Thyroid gland (tissue), 4 donors: ENCODE measurements at regions not wholly inside any gene's neighbourhood (a gene's known extent, or its start where the extent isn't known, plus 50 kb on each side); places are given as distances from the start of the nearest gene placed in this dataset.

ENCODE experiments used
- DNase-seq, 2 donors: peaks; one replicate each; pipeline ENCODE4 v3.0.0-alpha.2; 2019
- H3K27ac ChIP-seq, 3 donors: fragments of 200-600 bp; sonication (generic); 1 replicate in 2 of 3; 2 replicates in 1 of 3; pipeline ENCODE4 v1.5.1; 2016 to 2019; ENCODE audit warnings: mild to moderate bottlenecking in 1 of 3, moderate library complexity in 1 of 3
- H3K27me3 ChIP-seq: fragments of 200-600 bp; sonication (generic); one replicate; pipeline ENCODE4 v1.5.1; 2019
- H3K36me3 ChIP-seq, 2 donors: fragments of 200-600 bp; sonication (generic); one replicate each; pipeline ENCODE4 v1.5.1; 2016 to 2019
- H3K4me1 ChIP-seq, 2 donors: fragments of 200-600 bp; sonication (generic); one replicate each; pipeline ENCODE4 v1.5.1; 2017 to 2019
- H3K4me3 ChIP-seq, 3 donors: fragments of 200-600 bp; sonication (generic); replicated peaks in 1 of 3; 1 replicate in 2 of 3; 2 replicates in 1 of 3; pipeline ENCODE4 v1.5.1; 2016; ENCODE audit warnings: mild to moderate bottlenecking in 1 of 3
- H3K9me3 ChIP-seq: fragments of 200-600 bp; sonication (generic); one replicate; pipeline ENCODE4 v1.5.1; 2017
- POLR2A ChIP-seq, 2 donors: fragments of 450-650 bp; IDR thresholded peaks; one replicate each; pipeline ENCODE4 v1.6.1; 2017; ENCODE audit warnings: antibody characterized with exemption in 2 of 2, mild to moderate bottlenecking in 2 of 2, moderate library complexity in 1 of 2
- WGBS, 2 donors: methylation state at CpG; one replicate each; pipeline ENCODE4 v1.1.5; 2017; 5-methylcytosine and 5-hydroxymethylcytosine counted together
- intact Hi-C: fragments of 100-400 bp; cut with DNase I; formaldehyde crosslinking; loops from one replicate; pipeline ENCODE4 v1.15.1; 2023
- TF ChIP-seq, protein P1 (sequence below), 6 experiments: fragments of 200-600 bp in 3 of 6; fragments of 450-650 bp in 3 of 6; sonication (generic) in 3 of 6; IDR thresholded peaks; one replicate each; pipeline ENCODE4 v1.5.1; 2016 to 2019; ENCODE audit warnings: antibody characterized with exemption in 6 of 6, mild to moderate bottlenecking in 2 of 6, inconsistent platforms in 1 of 6, moderate library complexity in 1 of 6

DNA sequence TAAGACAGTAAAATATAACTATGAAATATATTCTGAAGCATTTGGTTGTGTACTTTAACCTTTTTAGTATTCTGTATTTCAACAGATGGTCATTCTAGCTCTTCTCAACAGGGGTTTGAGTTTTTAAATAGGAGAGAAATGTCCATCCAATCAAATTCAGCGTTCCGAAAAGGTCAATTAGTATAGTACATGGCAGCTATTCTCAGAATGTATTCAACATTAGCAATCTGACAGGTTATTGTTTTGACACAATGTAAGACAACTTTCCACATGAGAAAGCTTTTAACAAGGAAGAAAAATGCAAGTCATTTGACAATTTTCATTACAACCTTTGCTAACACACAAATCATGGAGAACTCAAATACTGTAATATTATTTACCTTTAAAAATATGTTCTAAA is 996.3 kb upstream of the CDH10 start:
- Histone ChIP-seq H3K27ac (no peak overlapping the region), H3K4me3 (no peak overlapping the region), H3K36me3 (no peaks in the 10 kb centered on the region), H3K4me1 (no peaks in the 10 kb centered on the region), H3K27me3 (no peaks in the 10 kb centered on the region), H3K9me3 (no peaks in the 10 kb centered on the region)
- TF ChIP-seq POLR2A (IDR thresholded peaks at IDR 0.05) = no peak
- TF ChIP-seq, protein P1, sequence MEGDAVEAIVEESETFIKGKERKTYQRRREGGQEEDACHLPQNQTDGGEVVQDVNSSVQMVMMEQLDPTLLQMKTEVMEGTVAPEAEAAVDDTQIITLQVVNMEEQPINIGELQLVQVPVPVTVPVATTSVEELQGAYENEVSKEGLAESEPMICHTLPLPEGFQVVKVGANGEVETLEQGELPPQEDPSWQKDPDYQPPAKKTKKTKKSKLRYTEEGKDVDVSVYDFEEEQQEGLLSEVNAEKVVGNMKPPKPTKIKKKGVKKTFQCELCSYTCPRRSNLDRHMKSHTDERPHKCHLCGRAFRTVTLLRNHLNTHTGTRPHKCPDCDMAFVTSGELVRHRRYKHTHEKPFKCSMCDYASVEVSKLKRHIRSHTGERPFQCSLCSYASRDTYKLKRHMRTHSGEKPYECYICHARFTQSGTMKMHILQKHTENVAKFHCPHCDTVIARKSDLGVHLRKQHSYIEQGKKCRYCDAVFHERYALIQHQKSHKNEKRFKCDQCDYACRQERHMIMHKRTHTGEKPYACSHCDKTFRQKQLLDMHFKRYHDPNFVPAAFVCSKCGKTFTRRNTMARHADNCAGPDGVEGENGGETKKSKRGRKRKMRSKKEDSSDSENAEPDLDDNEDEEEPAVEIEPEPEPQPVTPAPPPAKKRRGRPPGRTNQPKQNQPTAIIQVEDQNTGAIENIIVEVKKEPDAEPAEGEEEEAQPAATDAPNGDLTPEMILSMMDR (IDR thresholded peaks at IDR 0.05) = no peak
- intact Hi-C loops = no loop called here
- 86 to 89% methylated on average over 2 of the region's 2 CpGs for WGBS, 2 donors
- no peak for DNase-seq

DNA sequence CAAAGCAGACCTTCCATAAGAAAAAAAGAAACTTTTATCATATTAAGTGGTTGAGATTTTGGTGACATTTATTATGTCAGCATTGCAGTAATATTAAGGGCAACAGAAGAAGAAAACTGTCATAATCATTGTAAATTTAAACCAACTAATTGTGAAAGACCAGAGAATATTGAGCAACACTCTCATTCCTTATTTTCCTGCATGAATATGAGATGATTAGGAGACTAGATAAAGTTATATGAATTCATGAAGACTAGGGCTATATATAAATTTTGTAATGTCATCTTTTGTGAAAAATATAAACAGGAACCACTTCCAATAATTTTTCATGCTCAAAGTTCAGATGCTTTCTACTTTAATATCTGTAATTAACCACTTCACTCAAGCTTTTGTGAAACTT is 974.5 kb upstream of the CDH10 start:
- no peak overlapping the region for H3K27ac ChIP-seq
- DNase-seq = no peak
- H3K4me1 ChIP-seq = no peaks in the 10 kb centered on the region
- no peak overlapping the region for H3K4me3 ChIP-seq
- no peaks in the 10 kb centered on the region for H3K36me3 ChIP-seq
- no peaks in the 10 kb centered on the region for H3K27me3 ChIP-seq
- TF ChIP-seq, protein P1 (IDR thresholded peaks at IDR 0.05) = no peak
- TF ChIP-seq POLR2A (IDR thresholded peaks at IDR 0.05) = no peak
- no peaks in the 10 kb centered on the region for H3K9me3 ChIP-seq
- intact Hi-C loops = no loop called here

DNA sequence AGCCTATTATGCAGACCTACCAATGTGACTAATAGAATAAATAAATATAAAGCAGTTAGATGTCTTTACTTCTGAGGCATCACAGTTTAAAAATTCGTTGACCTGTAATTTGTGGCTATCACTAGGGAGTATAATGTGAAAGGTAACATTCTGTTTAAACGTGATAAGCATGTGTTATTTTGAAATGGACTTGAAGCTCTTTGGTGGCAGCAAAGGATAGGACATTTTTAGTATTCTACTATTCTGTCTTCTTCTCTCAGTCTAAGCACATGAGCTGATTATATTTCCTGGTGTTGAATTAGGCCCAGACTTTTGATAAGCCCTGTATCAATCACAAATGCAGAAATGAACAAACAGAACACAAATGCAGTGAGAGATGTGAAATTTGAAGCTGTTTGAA is 974.0 kb upstream of the CDH10 start:
- no peak for DNase-seq
- Histone ChIP-seq H3K27ac (no peak overlapping the region), H3K4me1 (no peaks in the 10 kb centered on the region), H3K36me3 (no peaks in the 10 kb centered on the region), H3K27me3 (no peaks in the 10 kb centered on the region), H3K4me3 (no peak overlapping the region), H3K9me3 (no peaks in the 10 kb centered on the region)
- intact Hi-C loops = no loop called here
- TF ChIP-seq, protein P1 (IDR thresholded peaks at IDR 0.05) = no peak
- no peak for TF ChIP-seq POLR2A (IDR thresholded peaks at IDR 0.05)
- 45 to 61% methylated on average over 2 of the region's 2 CpGs for WGBS, 2 donors

DNA sequence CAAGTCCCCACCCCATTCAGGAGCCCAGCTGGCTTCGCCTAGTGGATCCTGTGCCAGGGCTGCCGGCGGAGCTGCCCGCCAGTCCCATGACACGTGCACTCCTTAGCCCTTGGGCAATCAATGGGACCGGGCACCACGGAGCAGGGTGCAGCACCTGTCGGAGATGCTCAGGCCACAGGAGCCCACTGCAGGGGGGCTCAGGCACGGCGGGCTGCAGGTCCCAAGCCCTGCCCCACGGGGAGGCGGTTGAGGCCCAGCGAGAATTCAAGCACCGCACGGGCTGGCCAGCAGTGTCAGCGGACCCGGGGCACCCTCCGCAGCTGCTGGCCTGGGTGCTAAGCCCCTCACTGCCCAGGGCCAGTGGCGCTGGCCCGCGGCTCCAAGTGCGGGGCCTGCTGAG is 969.7 kb upstream of the CDH10 start:
- DNase-seq = no peak
- H3K27ac ChIP-seq = no peak overlapping the region
- no peak overlapping the region for H3K4me3 ChIP-seq
- no peaks in the 10 kb centered on the region for H3K27me3 ChIP-seq
- H3K4me1 ChIP-seq = no peaks in the 10 kb centered on the region
- intact Hi-C loops = no loop called here
- no peaks in the 10 kb centered on the region for H3K9me3 ChIP-seq
- TF ChIP-seq POLR2A (IDR thresholded peaks at IDR 0.05) = no peak
- TF ChIP-seq, protein P1 (IDR thresholded peaks at IDR 0.05) = no peak
- 84 to 94% methylated on average over 7 to 13 of the region's 22 CpGs for WGBS, 2 donors
- no peaks in the 10 kb centered on the region for H3K36me3 ChIP-seq

DNA sequence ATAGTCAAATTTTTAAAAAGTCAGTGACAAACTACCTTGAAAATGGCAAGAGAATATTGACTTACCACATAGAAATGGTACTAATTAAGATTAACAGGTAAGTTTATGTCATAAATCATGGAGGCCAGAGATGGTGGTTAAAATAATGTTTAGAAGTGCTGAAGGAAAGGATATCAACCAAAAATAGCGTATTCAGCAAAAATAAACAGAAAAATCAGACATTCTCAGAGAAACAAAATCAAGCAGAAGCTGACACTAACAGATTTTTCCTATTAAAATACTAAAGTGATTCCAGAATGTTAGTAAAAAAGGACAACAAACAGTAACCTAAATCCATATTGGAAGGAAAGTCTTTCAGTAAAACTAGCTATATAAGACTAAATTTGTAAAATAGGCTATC is 959.9 kb upstream of the CDH10 start:
- TF ChIP-seq, protein P1 (IDR thresholded peaks at IDR 0.05) = no peak
- TF ChIP-seq POLR2A (IDR thresholded peaks at IDR 0.05) = no peak
- WGBS, 2 donors = 79 to 89% methylated on average over 1 of the region's 1 CpG
- Histone ChIP-seq H3K27ac (no peak overlapping the region), H3K4me1 (no peaks in the 10 kb centered on the region), H3K36me3 (no peaks in the 10 kb centered on the region), H3K4me3 (no peak overlapping the region), H3K27me3 (no peaks in the 10 kb centered on the region), H3K9me3 (no peaks in the 10 kb centered on the region)
- intact Hi-C loops = no loop called here
- no peak for DNase-seq
